Ishikawa (cell line): ENCODE measurements at regions not wholly inside any gene's neighbourhood (a gene's known extent, or its start where the extent isn't known, plus 50 kb on each side); places are given as distances from the start of the nearest gene placed in this dataset.

Experiments used
- CEBPB ChIP-seq: IDR thresholded peaks from 2 replicates; pipeline ENCODE4 v1.6.1; 2012
- CREB1 ChIP-seq: IDR thresholded peaks from 2 replicates; pipeline ENCODE4 v1.6.1; 2012; ENCODE audit warnings: low read depth
- EGR1 ChIP-seq: IDR thresholded peaks from 2 replicates; pipeline ENCODE4 v1.6.1; 2012
- EP300 ChIP-seq: IDR thresholded peaks from 2 replicates; pipeline ENCODE4 v1.6.1; 2012; ENCODE audit warnings: borderline replicate concordance
- FOXM1 ChIP-seq: IDR thresholded peaks from 2 replicates; pipeline ENCODE4 v1.6.1; 2012; ENCODE audit warnings: low read depth, borderline replicate concordance
- NFIC ChIP-seq: IDR thresholded peaks from 2 replicates; pipeline ENCODE4 v1.6.1; 2012
- RAD21 ChIP-seq: IDR thresholded peaks from 2 replicates; pipeline ENCODE4 v1.6.1; 2012; ENCODE audit warnings: low read depth
- TAF1 ChIP-seq: IDR thresholded peaks from 2 replicates; pipeline ENCODE4 v1.6.1; 2012; ENCODE audit warnings: low read depth, mild to moderate bottlenecking
- TCF12 ChIP-seq: IDR thresholded peaks from 2 replicates; pipeline ENCODE4 v1.6.1; 2012; ENCODE audit warnings: low read depth
- TEAD4 ChIP-seq: IDR thresholded peaks from 2 replicates; pipeline ENCODE4 v1.6.1; 2012
- YY1 ChIP-seq: IDR thresholded peaks from 2 replicates; pipeline ENCODE4 v1.6.1; 2012; ENCODE audit warnings: low read depth
- ZBTB7A ChIP-seq: IDR thresholded peaks from 2 replicates; pipeline ENCODE4 v1.6.1; 2012; ENCODE audit warnings: low read depth
- TF ChIP-seq, protein P1 (sequence below): IDR thresholded peaks from 2 replicates; pipeline ENCODE4 v1.6.1; 2012
- TF ChIP-seq, protein P2 (sequence below): IDR thresholded peaks from 2 replicates; pipeline ENCODE4 v1.6.1; 2012; ENCODE audit warnings: low read depth, mild to moderate bottlenecking
- TF ChIP-seq, protein P3 (sequence below): IDR thresholded peaks from 2 replicates; pipeline ENCODE4 v1.6.1; 2012

DNA sequence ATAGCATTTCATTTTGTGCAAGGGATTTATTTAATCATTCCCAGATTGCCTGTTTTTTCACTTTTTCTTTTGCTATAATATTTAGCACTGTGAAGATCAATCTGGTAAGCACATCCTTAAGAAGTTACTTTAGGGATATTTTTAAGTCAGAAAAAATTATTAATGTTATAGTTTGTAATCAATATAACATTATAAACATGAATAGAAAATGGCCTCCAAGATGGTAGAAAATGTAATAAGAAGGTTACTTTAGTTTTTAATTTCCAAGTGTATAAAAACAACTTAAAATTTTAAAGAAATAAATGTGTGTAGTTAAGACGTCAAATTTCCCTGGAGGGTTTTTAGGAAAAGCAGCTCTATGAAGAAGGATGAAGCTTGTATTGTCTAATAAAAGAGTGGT, 81.9 kb upstream of the SERPINE2 start:
- TF ChIP-seq YY1 (no peak), TAF1 (no peak), CEBPB (no peak), ZBTB7A (no peak), NFIC (no peak), CREB1 (no peak), EP300 (no peak)
- TF ChIP-seq, protein P1, sequence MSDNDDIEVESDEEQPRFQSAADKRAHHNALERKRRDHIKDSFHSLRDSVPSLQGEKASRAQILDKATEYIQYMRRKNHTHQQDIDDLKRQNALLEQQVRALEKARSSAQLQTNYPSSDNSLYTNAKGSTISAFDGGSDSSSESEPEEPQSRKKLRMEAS, result no peak

DNA sequence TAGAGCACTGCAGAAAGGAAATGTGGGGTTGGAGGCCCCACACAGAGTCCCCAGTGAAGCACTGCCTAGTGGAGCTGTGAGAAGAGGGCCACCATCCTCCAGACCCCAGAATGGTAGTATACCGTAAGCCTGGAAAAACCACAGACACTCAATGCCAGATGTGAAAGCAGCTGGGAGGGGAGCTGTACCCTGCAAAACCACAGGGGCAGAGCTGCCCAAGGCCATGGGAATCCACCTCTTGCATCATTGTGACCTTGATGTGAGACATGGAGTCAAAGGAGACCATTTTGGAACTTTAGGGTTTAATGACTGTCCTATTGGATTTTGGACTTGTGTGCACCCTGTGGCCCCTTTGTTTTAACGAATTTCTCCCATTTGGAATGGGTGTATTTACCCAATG, 75.3 kb upstream of the SERPINE2 start:
- no peak for TF ChIP-seq FOXM1
- TF ChIP-seq TCF12, result no peak

DNA sequence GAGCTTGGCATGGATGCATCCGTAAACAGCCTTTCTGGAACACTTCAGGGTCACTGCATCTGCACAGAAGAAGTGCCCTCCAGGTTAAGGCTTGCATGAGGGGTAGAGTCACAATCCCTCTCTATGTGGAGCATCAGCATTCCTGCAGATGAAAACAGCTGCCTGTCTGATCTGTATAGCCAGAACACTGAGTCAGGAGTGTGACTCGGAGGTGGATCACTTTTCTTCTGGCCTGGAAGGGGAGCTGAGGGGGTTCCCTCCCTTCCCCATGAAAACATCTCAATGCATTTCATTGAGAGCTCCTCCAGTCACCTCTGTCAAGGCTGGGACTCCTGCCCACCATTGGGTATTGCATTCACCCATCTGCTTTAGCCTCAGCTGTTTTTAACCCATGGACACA, 72.5 kb upstream of the SERPINE2 start:
- TF ChIP-seq RAD21 (no peak), EP300 (no peak), CEBPB (no peak)

DNA sequence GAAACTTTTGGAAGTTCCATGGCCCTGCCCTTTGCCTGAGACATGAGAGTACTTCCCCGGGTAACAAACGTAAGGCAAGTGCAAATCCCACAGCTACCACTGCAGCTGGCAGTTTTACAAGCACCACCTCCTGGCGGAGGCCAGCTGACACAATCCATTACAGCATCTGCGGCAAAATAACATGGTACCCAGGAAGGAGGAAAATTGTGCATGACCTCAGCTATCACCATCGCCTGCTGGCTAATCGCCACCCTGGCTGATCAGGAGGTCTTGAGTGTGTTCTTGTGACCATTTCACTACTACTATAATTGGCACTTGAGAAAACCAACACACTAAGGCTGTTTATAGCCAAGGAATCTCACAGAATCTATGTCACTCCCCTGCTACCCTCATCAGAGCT, 71.7 kb upstream of the SERPINE2 start:
- TF ChIP-seq ZBTB7A, result no peak
- TF ChIP-seq RAD21, result no peak
- TF ChIP-seq, protein P2, sequence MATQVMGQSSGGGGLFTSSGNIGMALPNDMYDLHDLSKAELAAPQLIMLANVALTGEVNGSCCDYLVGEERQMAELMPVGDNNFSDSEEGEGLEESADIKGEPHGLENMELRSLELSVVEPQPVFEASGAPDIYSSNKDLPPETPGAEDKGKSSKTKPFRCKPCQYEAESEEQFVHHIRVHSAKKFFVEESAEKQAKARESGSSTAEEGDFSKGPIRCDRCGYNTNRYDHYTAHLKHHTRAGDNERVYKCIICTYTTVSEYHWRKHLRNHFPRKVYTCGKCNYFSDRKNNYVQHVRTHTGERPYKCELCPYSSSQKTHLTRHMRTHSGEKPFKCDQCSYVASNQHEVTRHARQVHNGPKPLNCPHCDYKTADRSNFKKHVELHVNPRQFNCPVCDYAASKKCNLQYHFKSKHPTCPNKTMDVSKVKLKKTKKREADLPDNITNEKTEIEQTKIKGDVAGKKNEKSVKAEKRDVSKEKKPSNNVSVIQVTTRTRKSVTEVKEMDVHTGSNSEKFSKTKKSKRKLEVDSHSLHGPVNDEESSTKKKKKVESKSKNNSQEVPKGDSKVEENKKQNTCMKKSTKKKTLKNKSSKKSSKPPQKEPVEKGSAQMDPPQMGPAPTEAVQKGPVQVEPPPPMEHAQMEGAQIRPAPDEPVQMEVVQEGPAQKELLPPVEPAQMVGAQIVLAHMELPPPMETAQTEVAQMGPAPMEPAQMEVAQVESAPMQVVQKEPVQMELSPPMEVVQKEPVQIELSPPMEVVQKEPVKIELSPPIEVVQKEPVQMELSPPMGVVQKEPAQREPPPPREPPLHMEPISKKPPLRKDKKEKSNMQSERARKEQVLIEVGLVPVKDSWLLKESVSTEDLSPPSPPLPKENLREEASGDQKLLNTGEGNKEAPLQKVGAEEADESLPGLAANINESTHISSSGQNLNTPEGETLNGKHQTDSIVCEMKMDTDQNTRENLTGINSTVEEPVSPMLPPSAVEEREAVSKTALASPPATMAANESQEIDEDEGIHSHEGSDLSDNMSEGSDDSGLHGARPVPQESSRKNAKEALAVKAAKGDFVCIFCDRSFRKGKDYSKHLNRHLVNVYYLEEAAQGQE, result no peak
- no peak for TF ChIP-seq YY1
- no peak for TF ChIP-seq TAF1

DNA sequence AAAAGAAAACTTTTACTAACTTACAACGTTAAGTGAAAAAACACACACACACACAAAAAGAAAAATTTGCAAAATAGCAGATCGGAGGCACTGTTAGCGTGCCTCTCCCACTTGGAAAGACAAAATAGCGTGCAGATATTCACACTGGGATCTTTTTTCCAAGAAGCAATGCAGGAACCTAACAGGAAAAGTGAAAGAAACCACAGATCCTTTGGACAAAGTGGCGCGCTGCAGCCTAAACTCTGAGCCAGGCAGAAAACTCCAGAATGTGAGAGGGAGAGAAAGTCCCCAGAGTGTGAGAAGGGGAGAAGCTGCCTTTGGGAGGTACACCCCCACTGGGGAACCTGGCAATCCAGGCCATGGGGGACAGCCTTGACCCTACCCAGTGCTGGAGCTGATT, 70.7 kb upstream of the SERPINE2 start:
- no peak for TF ChIP-seq CEBPB

DNA sequence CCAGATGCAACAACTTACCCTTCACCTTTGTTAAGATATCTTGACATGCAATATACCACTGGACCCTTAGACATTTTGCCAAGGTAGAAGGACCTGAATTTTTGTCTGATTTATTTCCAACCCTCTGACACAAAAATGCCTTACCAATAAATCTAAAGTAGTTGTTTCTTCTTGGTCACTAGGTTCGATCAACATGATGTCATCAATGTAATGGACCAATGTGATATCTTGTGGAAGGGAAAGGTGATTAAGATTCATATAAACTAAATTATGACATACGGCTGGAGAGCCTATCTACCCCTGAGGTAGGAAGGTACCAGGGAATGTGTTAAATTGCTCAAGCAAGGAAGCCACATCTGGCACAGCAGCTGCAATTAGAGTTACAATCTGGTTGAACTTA, 67.7 kb upstream of the SERPINE2 start:
- TF ChIP-seq TAF1, result no peak

DNA sequence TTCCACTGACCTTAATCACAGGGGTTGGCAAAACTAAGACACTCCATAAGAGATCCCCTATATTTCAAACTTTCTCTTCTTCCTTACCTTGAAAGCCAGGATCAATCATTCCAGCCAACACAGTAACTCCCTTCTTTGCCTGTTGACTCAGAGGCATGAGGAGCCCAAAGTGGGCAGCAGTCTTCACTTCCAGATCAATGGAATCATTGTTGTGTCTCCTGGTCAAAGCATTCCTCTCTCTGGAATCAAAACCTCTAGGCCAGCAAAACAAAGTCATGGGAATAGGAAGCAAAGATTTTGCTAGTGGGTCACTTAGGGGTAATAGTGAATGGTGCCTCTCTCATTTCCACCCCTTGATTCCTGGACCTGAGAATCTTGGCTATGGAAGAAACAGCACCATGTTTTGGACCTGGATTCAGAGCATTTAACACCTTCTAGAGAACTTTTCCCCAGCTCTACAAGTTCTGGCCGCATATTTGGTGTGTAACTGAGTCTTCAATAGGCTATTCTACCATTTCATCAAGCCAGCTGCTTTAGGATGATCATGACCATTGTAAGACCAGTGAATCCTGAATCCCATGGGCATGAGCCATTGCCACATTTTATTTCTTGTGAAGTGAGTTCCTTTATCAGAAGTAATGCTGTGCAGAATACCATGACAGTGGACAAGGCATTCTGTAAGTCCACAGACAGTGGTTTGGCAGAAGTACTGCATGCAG, 65.7 kb upstream of the SERPINE2 start:
- TF ChIP-seq RAD21 (no peak), EGR1 (no peak), ZBTB7A (no peak), EP300 (no peak), CREB1 (no peak), FOXM1 (no peak), TAF1 (no peak)
- TF ChIP-seq, protein P3, sequence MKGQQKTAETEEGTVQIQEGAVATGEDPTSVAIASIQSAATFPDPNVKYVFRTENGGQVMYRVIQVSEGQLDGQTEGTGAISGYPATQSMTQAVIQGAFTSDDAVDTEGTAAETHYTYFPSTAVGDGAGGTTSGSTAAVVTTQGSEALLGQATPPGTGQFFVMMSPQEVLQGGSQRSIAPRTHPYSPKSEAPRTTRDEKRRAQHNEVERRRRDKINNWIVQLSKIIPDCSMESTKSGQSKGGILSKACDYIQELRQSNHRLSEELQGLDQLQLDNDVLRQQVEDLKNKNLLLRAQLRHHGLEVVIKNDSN, result no peak
- TF ChIP-seq, protein P1, result no peak
- TF ChIP-seq, protein P2, result no peak

DNA sequence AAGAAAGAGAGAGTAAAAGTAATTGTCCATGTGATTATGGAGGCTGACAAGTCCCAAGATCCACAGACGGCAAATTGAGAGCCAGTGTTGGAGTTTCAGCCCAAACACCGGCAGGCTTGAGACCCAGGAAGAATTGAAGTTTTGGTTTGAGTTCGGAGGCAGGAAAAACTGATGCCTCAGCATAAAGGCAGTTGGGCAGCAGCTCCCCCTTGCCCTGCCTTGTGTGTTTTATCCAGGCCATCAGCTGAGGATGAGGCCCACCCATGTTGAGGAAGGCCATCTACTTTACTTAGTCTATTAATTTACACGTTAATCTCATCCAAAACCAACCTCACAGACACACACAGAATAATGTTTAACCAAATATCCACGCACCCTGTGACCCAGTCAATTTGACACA, 64.6 kb upstream of the SERPINE2 start:
- TF ChIP-seq, protein P2, result no peak
- no peak for TF ChIP-seq ZBTB7A
- no peak for TF ChIP-seq NFIC
- no peak for TF ChIP-seq TEAD4
- no peak for TF ChIP-seq EP300
- TF ChIP-seq FOXM1, result no peak
- no peak for TF ChIP-seq TAF1
- no peak for TF ChIP-seq CEBPB
- TF ChIP-seq, protein P3, result no peak
- no peak for TF ChIP-seq TCF12
- no peak for TF ChIP-seq EGR1
- no peak for TF ChIP-seq RAD21
- no peak for TF ChIP-seq YY1
- TF ChIP-seq, protein P1, result no peak
- no peak for TF ChIP-seq CREB1
